ENCODE measurements at regions not wholly inside any gene's neighbourhood (a gene's known extent, or its start where the extent isn't known, plus 50 kb on each side); places are given as distances from the start of the nearest gene placed in this dataset.

- Histone ChIP-seq H3K36me3 (ENCODE audit: control insufficient read depth, insufficient read depth, low read length) (no peaks in the 10 kb centered on the region), H3K9me3 (ENCODE audit: control insufficient read depth, insufficient read depth, low read length) (no peaks in the 10 kb centered on the region), H3K4me1 (ENCODE audit: control insufficient read depth, insufficient read depth, low read length) (no peaks in the 10 kb centered on the region; the same call in 1 of the 2 replicates), H3K27me3 (ENCODE audit: control insufficient read depth, insufficient read depth, low read length) (no peaks in the 10 kb centered on the region), H3K4me3 (ENCODE audit: low read length) (no peak overlapping the region), H3K27ac (ENCODE audit: low read length) (no peak overlapping the region)
- DNase-seq (ENCODE audit: low read depth, low spot score) = no peak
- WGBS (ENCODE audit: insufficient coverage, insufficient read length) = no CpG with 5 or more reads among the region's 3 CpGs
Observed at GRCh38 chr20:43320536-43320935, 130.8 kb upstream of the PTPRT start.

DNA sequence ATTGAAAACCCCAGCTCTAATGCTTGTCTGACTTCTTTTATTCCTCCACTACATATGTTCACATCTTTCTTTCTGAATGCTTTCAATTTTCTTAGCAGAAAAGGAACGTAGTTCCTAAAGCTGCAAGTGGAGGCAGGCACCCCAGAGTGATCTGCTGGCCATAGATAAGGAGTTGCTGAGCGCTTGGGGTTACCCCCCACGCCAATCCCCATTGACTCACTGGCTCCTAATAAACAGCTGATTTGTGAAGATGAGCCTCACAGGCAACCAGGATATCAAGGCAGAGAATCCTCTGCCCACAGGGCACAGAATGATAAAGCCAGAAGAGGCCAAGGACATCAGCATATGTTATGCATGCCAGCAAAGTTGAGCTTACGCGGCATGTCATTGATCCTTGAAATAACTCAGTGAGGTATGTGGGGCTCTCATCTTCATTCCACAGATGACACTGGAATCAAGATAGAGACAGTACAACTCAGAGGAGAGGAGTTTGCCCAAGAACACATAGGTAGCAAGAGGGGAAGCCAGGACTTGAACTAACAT, 129.1 kb upstream of the PTPRT start:
- H3K27me3 ChIP-seq (ENCODE audit: control insufficient read depth, insufficient read depth, low read length) = no peaks in the 10 kb centered on the region
- H3K4me1 ChIP-seq (ENCODE audit: control insufficient read depth, insufficient read depth, low read length) = no peaks in the 10 kb centered on the region; the same call in 1 of the 2 replicates
- H3K9me3 ChIP-seq (ENCODE audit: control insufficient read depth, insufficient read depth, low read length) = no peaks in the 10 kb centered on the region
- H3K36me3 ChIP-seq (ENCODE audit: control insufficient read depth, insufficient read depth, low read length) = no peaks in the 10 kb centered on the region
- H3K4me3 ChIP-seq (ENCODE audit: low read length) = no peak overlapping the region
- no CpG with 5 or more reads among the region's 5 CpGs for WGBS (ENCODE audit: insufficient coverage, insufficient read length)
- DNase-seq (ENCODE audit: low read depth, low spot score) = no peak
- H3K27ac ChIP-seq (ENCODE audit: low read length) = no peak overlapping the region

GRCh38 chr20:43316271-43316670, 126.6 kb upstream of the PTPRT start:
- DNase-seq (ENCODE audit: low read depth, low spot score) = no peak
- Histone ChIP-seq H3K9me3 (ENCODE audit: control insufficient read depth, insufficient read depth, low read length) (no peaks in the 10 kb centered on the region), H3K4me3 (ENCODE audit: low read length) (no peak overlapping the region), H3K27ac (ENCODE audit: low read length) (no peak overlapping the region), H3K27me3 (ENCODE audit: control insufficient read depth, insufficient read depth, low read length) (no peaks in the 10 kb centered on the region), H3K4me1 (ENCODE audit: control insufficient read depth, insufficient read depth, low read length) (no peaks in the 10 kb centered on the region), H3K36me3 (ENCODE audit: control insufficient read depth, insufficient read depth, low read length) (no peaks in the 10 kb centered on the region)
- WGBS (ENCODE audit: insufficient coverage, insufficient read length) = no CpG with 5 or more reads among the region's 3 CpGs

DNA sequence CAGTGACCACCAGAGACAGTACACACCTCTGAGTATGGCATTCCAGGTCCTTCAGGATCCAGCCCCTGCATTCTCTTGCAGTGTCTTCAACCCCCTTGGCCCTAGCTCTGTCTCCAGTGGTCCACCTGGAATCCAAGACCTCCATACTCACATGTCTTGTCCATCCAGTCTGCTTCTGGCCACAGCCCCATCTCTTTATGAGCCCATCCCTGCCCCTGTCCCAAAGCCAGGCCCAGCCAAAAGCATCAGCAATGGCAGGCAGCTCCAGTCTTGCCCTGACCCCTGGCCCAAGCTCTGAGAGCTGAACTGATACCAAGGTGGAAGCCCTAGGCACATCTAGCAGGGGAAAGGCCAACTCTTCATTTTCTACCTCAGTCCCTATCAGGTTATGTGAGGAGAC, 119.6 kb upstream of the PTPRT start:
- Histone ChIP-seq H3K9me3 (ENCODE audit: control insufficient read depth, insufficient read depth, low read length) (no peaks in the 10 kb centered on the region), H3K27ac (ENCODE audit: low read length) (no peak overlapping the region), H3K27me3 (ENCODE audit: control insufficient read depth, insufficient read depth, low read length) (no peaks in the 10 kb centered on the region; the same call in 1 of the 2 replicates), H3K4me1 (ENCODE audit: control insufficient read depth, insufficient read depth, low read length) (no peaks in the 10 kb centered on the region), H3K36me3 (ENCODE audit: control insufficient read depth, insufficient read depth, low read length) (no peaks in the 10 kb centered on the region), H3K4me3 (ENCODE audit: low read length) (no peak overlapping the region)
- DNase-seq (ENCODE audit: low read depth, low spot score) = no peak

DNA sequence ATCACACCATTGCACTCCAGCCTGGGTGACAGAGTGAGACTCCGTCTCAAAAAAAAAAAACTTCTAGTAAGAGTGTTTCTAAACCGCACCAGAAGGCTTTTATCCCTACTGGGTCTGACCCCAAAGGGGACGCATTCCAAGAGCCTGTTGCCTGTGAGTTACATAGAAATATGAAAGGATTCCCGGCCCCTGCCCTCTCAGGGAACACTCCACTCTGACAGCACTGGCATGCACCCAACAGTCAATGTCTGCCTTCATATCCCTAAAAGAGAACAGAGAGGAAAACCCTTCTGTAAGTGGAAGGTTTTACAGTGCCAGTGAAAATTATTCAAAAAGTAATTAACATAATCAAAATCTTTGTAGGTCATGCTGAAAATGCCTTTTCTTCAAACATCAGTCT, 117.1 kb upstream of the PTPRT start:
- H3K4me1 ChIP-seq (ENCODE audit: control insufficient read depth, insufficient read depth, low read length) = no peaks in the 10 kb centered on the region
- H3K27me3 ChIP-seq (ENCODE audit: control insufficient read depth, insufficient read depth, low read length) = no peaks in the 10 kb centered on the region; the same call in 1 of the 2 replicates
- no peaks in the 10 kb centered on the region for H3K36me3 ChIP-seq (ENCODE audit: control insufficient read depth, insufficient read depth, low read length)
- H3K27ac ChIP-seq (ENCODE audit: low read length) = no peak overlapping the region
- no peaks in the 10 kb centered on the region for H3K9me3 ChIP-seq (ENCODE audit: control insufficient read depth, insufficient read depth, low read length)
- no peak overlapping the region for H3K4me3 ChIP-seq (ENCODE audit: low read length)
- DNase-seq (ENCODE audit: low read depth, low spot score) = no peak
- no CpG with 5 or more reads among the region's 4 CpGs for WGBS (ENCODE audit: insufficient coverage, insufficient read length)

DNA sequence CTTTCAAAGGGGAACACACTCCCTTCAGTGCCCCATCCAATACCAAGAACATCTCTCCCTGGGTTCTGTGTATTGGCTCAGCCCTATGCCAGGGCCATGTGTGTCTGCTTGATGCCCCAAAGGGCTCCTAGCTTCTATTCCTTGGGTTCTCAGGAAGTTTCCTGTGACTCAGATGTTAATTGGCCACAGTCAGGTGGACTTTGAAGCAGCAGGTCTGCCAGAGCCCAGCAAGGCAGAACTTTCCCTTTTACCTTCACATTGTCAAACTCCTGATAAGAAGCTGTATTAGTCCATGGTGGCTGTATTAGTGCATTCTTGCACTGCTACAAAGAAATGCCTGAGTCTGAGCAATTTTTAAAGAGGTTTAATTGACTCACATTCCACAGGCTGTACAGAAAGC, 116.0 kb upstream of the PTPRT start:
- H3K27me3 ChIP-seq (ENCODE audit: control insufficient read depth, insufficient read depth, low read length) = no peaks in the 10 kb centered on the region; the same call in 1 of the 2 replicates
- H3K36me3 ChIP-seq (ENCODE audit: control insufficient read depth, insufficient read depth, low read length) = no peaks in the 10 kb centered on the region
- H3K27ac ChIP-seq (ENCODE audit: low read length) = no peak overlapping the region
- no peaks in the 10 kb centered on the region for H3K9me3 ChIP-seq (ENCODE audit: control insufficient read depth, insufficient read depth, low read length)
- DNase-seq (ENCODE audit: low read depth, low spot score) = no peak
- H3K4me3 ChIP-seq (ENCODE audit: low read length) = no peak overlapping the region
- H3K4me1 ChIP-seq (ENCODE audit: control insufficient read depth, insufficient read depth, low read length) = no peaks in the 10 kb centered on the region

- no peaks in the 10 kb centered on the region for H3K9me3 ChIP-seq (ENCODE audit: control insufficient read depth, insufficient read depth, low read length)
- H3K27me3 ChIP-seq (ENCODE audit: control insufficient read depth, insufficient read depth, low read length) = no peaks in the 10 kb centered on the region
- no peak overlapping the region for H3K4me3 ChIP-seq (ENCODE audit: low read length)
- H3K4me1 ChIP-seq (ENCODE audit: control insufficient read depth, insufficient read depth, low read length) = no peaks in the 10 kb centered on the region
- no peak for DNase-seq (ENCODE audit: low read depth, low spot score)
- H3K36me3 ChIP-seq (ENCODE audit: control insufficient read depth, insufficient read depth, low read length) = no peaks in the 10 kb centered on the region
- H3K27ac ChIP-seq (ENCODE audit: low read length) = no peak overlapping the region
- no CpG with 5 or more reads among the region's 1 CpG for WGBS (ENCODE audit: insufficient coverage, insufficient read length)
Observed at GRCh38 chr20:43304598-43304997, 114.9 kb upstream of the PTPRT start.

- Histone ChIP-seq H3K9me3 (ENCODE audit: control insufficient read depth, insufficient read depth, low read length) (no peaks in the 10 kb centered on the region), H3K4me1 (ENCODE audit: control insufficient read depth, insufficient read depth, low read length) (no peaks in the 10 kb centered on the region), H3K27me3 (ENCODE audit: control insufficient read depth, insufficient read depth, low read length) (0 out of 2 replicates have a peak, but pooled peaks cover 2% of the 10 kb centered on the region), H3K4me3 (ENCODE audit: low read length) (no peak overlapping the region), H3K36me3 (ENCODE audit: control insufficient read depth, insufficient read depth, low read length) (no peaks in the 10 kb centered on the region), H3K27ac (ENCODE audit: low read length) (no peak overlapping the region)
- no CpG with 5 or more reads among the region's 4 CpGs for WGBS (ENCODE audit: insufficient coverage, insufficient read length)
- DNase-seq (ENCODE audit: low read depth, low spot score) = no peak
Observed at GRCh38 chr20:43302936-43303335, 113.2 kb upstream of the PTPRT start.

GRCh38 chr20:43300901-43301300, 111.2 kb upstream of the PTPRT start:
- DNase-seq (ENCODE audit: low read depth, low spot score) = no peak
- Histone ChIP-seq H3K4me1 (ENCODE audit: control insufficient read depth, insufficient read depth, low read length) (no peaks in the 10 kb centered on the region), H3K36me3 (ENCODE audit: control insufficient read depth, insufficient read depth, low read length) (no peaks in the 10 kb centered on the region), H3K4me3 (ENCODE audit: low read length) (no peak overlapping the region), H3K9me3 (ENCODE audit: control insufficient read depth, insufficient read depth, low read length) (no peaks in the 10 kb centered on the region), H3K27ac (ENCODE audit: low read length) (no peak overlapping the region), H3K27me3 (ENCODE audit: control insufficient read depth, insufficient read depth, low read length) (0 out of 2 replicates have a peak, but pooled peaks cover 2% of the 10 kb centered on the region)
- no CpG with 5 or more reads among the region's 2 CpGs for WGBS (ENCODE audit: insufficient coverage, insufficient read length)

DNA sequence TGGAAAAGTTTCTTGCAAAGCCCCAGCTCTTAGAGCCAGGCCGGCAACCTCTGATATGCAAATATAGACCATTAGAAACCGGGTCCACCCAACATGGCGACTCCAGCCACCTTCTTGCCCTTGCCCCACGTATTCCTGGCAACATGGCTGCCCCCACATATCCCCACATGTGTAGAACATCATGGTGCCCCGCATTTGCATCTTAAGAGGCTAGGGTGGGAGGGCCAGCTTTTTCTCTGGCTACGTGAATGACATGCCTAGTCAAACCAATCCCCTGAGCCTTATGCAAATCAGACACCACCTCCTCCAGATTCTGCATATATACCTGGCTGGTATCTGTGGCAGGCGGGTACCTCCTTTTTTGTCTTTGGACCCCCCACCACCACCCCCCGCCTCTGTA, 106.1 kb upstream of the PTPRT start:
- no peaks in the 10 kb centered on the region for H3K36me3 ChIP-seq (ENCODE audit: control insufficient read depth, insufficient read depth, low read length)
- no peaks in the 10 kb centered on the region for H3K4me1 ChIP-seq (ENCODE audit: control insufficient read depth, insufficient read depth, low read length)
- H3K27ac ChIP-seq (ENCODE audit: low read length) = no peak overlapping the region
- H3K27me3 ChIP-seq (ENCODE audit: control insufficient read depth, insufficient read depth, low read length) = 0 out of 2 replicates have a peak, but pooled peaks cover 2% of the 10 kb centered on the region
- WGBS (ENCODE audit: insufficient coverage, insufficient read length) = no CpG with 5 or more reads among the region's 8 CpGs
- H3K4me3 ChIP-seq (ENCODE audit: low read length) = no peak overlapping the region
- no peak for DNase-seq (ENCODE audit: low read depth, low spot score)
- H3K9me3 ChIP-seq (ENCODE audit: control insufficient read depth, insufficient read depth, low read length) = no peaks in the 10 kb centered on the region

- Histone ChIP-seq H3K9me3 (ENCODE audit: control insufficient read depth, insufficient read depth, low read length) (no peaks in the 10 kb centered on the region), H3K36me3 (ENCODE audit: control insufficient read depth, insufficient read depth, low read length) (no peaks in the 10 kb centered on the region)
- no CpG with 5 or more reads among the region's 9 CpGs for WGBS (ENCODE audit: insufficient coverage, insufficient read length)
Observed at GRCh38 chr20:43295263-43295662, 105.6 kb upstream of the PTPRT start.

More at GRCh38 chr20:43295263-43295662, 105.6 kb upstream of the PTPRT start:
- no peak overlapping the region for H3K4me3 ChIP-seq (ENCODE audit: low read length)
- H3K4me1 ChIP-seq (ENCODE audit: control insufficient read depth, insufficient read depth, low read length) = no peaks in the 10 kb centered on the region
- no peak overlapping the region for H3K27ac ChIP-seq (ENCODE audit: low read length)
- H3K27me3 ChIP-seq (ENCODE audit: control insufficient read depth, insufficient read depth, low read length) = 0 out of 2 replicates have a peak, but pooled peaks cover 2% of the 10 kb centered on the region
- DNase-seq (ENCODE audit: low read depth, low spot score) = no peak

Data from iPS DF 6.9 (cell line).